ENCODE measurements at regions not wholly inside any gene's neighbourhood (a gene's known extent, or its start where the extent isn't known, plus 50 kb on each side); places are given as distances from the start of the nearest gene placed in this dataset.
"Not testable (repeated sequence)": the region's sequence is repeated elsewhere in the genome, so short reads cannot be mapped to it uniquely, and the experiment has no call there.

DNA sequence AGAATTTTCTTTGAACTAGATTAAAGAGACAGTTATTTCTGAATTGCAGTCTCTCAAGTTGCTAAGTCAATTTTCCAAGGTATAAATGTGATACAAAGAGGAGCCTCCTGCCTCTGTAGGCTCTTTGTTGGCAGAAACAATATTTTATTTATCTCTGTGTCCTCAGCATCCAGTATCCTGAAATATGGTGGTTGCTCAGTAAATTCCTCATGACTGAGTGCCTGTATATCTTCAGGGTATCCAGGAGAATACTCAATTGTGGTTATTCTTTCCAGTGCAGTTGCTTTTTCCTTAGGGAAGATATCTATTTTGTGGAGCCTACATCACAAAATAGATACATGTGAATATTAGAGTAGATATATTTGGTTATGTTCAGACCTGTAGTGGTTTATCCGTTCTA lies 144.8 kb upstream of the FERD3L start:
- no peak for DNase-seq

DNA sequence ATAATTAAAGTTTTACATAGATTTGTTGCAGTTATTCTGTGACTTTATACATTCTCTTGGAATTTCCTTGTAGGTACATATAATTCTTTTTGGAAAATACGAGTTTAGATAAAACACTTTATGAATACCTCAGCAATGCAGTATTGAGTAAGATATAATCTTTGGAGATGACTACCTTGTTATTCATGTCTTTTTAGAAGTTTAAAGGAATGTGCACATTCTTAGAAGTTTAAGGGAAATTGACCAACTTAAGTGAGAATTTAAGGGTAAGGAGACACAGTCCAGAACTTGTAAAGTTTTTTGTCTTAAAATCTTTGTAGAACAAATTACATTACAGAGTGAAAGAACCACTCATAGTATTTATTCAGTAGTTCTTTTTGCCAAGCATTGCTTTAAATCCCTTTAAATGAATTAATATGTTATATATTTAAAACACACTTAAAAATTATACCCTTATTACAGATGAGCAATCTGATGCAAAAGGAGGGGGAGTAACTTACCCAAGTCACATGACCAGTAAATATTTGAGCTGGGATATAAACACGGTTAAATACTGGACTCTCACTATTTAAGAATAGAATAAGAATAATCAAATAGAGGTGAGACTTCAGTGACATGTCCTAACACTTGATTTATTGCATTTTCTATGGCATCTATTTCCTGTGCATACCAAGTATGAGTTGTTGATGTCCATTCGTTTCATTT lies 139.5 kb upstream of the FERD3L start:
- DNase-seq, result no peak

DNA sequence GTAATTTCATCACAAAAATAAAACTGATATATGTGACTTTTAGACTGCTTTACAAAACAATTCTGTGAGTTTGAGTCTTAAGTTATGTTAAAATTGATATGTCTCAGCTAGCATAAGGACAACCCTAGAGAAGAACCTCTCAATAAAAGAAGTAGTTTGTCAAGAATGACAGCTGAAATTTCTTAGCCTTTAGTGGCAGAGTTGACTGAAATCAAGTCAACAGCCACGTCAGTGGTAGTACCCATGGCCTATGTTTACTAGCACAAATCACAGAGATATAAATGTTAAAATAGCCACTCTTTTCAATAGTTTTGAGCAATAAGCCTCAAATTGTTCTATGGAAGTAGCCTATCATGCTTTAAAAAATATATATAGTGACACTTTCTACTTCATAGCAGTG lies 138.9 kb upstream of the FERD3L start:
- no peak for DNase-seq

DNA sequence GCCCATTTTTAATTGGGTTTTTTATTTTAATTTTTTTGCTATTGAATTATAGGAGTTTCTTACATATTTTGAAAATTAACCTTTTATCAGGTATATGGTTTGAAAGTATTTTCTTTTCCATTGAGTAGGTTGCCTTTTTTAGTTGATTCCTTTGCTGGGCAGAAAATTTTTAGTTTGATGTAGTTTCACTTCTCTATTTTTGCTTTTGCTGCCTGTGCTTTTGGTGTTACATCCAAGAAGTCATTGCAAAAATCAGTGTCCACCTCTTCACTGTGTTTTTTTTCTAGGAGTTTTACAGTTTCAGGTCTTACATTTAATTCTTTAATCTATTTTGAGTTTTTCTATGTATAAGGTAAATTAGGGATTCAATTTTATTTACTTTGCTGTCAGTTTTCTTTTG lies 129.8 kb upstream of the FERD3L start:
- DNase-seq, result no peak

DNA sequence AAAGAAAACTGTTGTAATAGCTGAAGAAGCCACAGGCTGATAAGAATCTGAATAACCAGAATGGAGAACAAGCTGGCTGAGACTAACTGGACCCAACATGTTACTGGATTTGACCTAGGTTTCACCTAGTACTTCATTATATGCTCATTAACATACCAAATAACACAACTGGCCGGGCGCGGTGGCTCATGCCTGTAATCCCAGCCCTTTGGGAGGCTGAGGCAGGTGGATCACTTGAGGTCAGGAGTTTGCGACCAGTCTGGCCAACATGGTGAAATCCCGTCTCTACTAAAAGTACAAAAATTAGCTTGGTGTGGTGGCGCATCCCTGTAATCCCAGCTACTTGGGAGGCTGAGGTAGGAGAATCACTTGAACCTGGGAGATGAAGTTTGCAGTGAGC lies 127.1 kb upstream of the FERD3L start:
- not testable (repeated sequence) for DNase-seq

DNA sequence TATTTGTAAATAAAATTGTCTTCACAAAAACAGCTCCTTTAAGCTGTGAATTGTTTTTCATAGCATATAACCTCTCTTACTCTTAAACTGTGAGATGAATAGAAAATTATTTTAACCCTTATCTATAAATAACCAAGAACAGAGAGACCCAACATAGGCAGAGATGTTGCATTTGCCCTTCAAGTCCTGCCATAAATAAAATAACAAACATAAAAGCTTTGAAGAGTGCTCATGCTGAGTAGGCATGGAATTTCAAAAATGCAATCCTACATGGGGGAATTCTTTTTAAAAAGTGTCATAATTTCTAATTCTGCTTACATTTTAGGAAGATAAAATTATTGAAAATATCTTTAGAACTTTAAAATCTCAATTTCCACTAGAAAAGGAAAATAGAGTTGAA lies 124.1 kb upstream of the FERD3L start:
- no peak for DNase-seq

DNA sequence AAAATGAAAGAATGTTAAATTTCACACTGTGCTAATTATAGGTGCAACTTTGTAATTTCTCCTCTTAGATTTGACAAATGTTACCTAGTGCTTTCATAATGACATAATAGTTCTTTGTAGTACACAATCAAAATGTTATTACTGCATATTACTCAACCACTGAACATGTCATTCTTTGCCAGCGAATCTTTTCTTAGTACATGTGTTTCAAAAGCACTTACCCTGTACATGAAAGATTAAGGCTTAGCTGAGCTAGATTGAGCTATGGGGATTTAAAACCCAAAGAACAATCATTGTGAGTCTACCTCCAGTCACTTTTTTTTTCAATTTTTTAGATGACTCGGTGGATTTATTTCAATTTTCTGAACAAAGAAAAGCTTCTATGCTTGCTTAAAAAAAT lies 123.5 kb upstream of the FERD3L start:
- DNase-seq, result no peak

DNA sequence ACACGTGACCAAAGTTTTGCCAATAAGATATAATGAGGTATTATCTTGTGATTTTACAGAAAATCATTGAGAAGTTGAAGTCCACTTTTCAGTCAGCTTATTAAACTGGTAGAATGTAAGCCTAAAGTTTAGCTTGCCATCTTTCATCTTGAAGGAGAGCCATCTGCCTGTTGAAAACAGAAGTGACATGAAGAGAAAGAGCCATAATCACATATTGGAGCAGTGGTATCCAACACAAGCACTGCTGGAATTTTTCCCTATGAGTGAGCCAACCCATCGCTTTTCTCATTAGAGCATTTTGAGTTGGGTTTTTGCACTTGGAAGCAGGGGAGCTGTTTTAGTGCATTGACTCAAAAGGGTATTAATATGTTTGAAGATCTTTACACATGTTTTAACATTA lies 117.6 kb upstream of the FERD3L start:
- DNase-seq, result no peak

DNA sequence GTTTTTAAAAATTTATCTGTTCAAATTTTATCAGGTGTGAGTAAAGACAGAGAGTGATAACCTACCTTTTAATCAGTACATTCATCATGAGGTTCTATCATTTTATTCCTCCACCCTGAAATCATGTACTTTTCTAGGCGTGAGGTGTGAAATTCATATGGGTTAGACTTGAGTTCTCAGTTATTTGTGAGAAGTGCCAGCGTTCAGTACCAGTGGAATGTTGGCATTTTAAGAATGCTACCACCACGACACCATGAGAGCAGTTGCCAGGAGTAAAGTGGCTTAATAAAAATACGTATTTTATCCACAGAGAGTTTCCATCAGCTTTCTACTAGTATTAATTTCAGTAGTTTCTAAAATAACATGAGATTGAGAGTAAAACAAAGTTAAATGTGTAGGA lies 104.1 kb upstream of the FERD3L start:
- DNase-seq, result no peak

DNA sequence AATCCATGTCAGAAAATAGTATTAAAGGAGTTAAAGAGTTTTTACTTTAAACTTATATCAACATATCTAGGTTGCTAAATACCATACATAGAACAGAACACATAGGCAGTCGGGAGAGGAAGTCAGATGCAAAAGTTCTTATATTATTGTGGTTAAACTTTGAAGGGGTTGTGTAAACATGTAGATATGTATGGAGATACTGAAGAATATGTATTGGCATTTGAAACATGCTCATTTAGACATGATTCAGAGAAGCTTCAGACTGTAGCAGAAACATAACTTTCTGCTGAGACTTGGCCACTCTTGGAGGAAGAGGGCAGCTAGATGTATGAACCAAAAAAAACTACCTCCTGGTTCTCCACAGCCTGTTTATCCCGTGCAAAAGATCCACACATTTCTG lies 103.5 kb upstream of the FERD3L start:
- no peak for DNase-seq

DNA sequence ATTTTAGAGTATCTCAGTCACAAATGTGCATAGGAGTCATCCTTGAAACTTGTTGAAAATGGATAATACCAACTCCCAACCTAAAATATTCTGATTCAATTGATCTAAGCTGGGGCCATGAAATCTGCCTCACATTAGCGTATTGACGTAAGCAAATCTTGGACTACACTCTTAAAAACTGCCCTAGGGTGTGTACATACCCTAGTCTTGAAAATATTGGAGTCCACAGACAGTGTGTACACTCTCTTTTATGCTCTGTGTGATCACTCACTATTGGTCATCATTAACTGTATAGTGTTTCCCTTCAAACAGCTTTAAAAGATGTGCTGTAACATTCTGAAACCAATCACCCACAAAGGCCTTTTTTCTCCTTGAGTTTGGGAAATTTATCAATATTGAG lies 102.9 kb upstream of the FERD3L start:
- no peak for DNase-seq

DNA sequence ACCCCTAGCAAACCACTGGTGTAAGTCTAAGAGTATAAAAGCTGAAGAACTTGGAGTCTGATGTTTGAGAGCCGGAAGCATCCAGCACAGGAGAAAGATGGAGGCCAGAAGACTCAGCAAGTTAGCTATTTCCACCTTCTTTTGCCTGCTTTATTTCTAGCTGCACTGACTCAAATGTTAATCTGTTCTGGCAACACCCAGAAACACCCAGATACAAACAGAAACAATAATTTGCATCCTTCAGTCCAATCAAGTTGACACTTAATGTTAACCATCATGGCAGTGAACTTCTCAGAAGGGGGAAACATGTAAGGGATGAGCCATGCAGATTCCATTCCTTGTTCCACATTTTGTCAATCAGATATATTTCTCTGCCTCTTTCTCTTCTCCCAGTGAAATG lies 101.8 kb upstream of the FERD3L start:
- no peak for DNase-seq

DNA sequence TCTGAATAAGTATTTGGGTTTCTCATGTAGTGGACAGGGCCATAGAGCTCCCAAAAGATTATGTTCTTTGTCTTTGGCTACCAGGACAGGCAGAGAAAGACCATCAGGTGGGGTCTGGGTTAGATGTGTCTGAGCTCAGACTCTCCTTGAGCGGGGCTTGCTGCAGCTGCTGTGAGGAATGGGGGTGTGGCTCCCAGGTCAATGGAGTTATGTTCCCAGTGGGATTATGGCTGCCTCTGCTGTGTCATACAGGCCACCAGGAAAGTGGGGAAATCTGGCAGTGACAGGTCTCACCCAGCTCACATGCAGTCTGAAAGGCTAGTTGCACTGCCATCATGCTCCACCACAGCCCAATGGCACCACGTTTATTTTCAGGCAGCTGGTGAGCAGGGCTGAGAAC lies 97.0 kb upstream of the FERD3L start:
- no peak for DNase-seq

DNA sequence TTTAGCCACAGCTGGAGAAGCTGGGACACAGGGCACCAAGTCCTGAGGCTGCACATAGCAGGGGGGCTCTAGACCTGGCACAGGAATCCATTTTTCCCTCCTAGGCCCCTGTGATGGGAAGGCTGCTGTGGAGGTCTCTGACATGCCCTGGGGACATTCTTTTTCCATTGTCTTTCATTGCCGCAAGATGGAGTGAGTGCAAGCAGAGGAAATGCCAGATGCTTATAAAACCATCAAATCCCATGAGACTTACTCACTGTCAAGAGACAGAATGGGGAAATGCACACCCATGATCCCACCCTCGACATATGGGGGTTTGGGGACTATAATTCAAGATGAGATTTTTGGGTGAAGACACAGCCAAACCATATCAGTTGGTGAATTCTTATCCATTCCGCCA lies 94.7 kb upstream of the FERD3L start:
- DNase-seq, result no peak

DNA sequence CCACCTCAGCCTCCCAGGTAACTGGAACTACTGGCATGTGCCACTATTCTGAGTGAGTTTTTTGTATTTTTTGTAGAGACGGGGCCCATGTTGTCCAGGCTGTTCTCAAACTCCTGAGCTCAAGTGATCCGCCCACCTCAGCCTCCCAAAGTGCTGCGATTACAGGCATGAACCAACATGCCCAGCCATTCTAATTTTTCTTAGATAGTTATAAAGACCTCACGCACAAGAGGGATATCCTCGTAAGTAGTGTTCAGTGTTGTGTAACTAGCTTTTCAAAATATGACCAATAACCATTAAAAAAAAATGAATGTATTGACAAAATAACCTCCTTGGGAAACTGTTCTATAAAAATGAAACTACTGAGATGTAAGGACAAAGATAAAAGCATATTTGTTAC lies 90.5 kb upstream of the FERD3L start:
- no peak for DNase-seq

DNA sequence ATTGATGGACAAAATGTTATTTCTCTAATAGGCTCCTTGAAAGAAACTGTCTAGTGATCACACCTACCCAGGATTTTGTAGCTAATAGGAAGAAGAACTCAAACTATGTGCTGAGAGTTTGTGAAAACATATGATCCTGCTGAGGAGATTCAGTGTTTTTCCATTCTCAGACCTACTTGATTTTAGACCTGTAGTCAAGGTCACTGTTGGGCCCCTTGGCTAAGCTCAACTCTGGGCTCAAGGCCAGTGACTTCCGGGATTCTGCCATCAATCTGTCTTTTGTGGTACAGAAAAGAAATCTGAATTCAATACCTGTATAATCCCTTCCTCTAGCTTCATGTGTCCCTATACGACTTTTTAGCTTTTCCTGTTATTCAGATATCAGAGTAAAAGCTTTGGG lies 79.7 kb upstream of the FERD3L start:
- no peak for DNase-seq

DNA sequence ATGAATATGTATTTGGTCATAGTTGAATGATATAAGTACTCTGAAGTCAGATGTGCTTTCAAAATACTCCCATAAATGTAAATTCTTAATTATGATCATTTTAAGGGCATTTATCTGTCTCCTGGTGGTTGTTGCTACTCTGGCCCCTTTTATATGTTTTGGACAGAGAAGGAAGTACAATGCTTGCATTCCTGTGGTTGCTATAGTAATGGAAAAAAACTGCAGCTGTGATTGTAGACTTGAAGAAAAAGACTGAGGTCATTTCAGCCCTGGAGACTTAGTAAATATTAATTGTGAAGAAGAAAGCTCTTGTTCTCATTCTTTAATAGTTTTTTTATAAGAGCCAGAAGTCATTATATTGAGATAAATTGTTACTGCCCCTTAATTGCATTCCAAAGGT lies 70.2 kb upstream of the FERD3L start:
- DNase-seq, result no peak

DNA sequence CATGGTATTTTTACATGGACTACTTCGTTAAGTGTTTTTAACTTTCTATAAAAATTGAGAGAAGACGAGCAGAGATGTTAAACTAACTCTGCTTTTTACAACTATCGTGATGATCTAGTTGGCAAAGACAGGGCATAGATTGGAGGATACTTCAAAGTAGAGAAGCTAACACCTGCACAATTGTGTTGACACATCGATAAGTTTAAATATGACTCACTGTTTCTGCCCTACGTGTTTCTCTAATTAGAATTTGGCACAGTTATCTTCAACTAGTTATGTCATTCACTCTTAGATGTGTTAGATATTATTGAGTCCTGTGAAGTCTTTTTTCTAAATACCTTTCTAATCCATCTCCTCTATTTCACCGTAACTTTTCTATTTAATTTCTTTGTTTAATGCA lies 68.5 kb upstream of the FERD3L start:
- no peak for DNase-seq

DNA sequence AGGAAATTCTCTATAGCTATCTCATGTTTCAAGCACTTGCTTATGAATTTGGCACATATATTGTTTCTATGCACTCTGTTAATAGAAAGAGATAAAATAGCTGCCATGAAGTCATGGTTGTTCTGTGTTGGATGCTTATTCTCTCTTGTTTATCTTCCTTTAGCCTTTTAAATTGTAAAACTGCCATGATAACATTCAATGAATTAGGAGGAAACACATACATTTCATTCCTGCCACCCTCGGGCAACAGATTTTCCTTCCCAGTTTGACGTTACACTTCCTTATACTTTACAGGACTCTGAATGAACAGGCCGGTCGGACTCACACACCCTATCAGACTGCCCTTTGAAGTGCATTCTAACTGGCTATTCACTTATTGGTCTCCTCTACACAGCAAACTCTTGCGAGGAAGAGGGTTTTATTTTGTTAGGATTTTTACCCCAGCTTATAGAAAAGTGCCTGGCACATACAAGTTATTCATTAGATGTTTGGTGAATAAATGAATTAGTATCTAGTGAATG lies 65.7 kb upstream of the FERD3L start:
- no peak for DNase-seq

DNA sequence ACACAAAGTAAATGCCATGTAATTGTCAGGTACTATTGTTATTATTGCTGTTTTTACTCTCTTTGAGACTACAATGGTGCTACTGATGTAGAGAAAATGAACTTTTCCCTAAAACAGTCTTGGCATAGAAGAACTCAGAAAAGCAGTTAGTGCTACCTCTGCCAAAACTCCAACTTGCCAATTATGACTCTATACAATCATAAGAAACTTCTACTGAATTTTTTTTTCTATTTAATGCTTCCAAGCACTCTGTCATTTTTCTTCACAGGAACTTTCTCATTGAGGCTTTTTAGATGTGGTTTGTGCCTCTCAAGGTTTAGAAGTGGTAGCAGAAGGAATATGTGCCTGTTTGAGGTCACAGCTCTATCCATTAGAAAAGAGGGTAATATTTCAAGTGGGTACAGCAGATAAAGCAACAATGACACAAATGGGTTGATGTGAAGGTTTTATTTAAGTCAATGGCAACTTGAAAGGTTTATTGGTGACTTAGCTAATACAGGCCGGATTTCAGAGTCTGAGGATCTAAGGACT lies 64.0 kb upstream of the FERD3L start:
- no peak for DNase-seq

DNA sequence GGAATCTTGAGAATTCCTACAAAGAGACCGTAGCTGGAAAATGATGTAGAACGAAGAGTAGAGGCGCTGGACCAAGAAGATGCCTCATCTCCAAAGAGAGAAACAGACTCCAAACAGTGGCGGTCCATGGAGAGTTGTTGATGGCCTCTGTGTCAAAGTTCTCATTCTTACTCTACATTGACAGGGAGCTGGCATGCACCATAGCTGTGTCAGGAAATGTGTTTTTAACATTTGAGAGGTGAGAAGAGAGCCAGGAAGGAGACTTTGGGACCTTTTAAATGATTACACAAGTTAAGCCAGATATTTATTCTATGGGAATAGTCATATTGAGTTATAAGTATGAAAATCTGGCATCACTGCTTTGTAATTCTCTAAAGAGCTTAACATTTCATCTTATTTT lies 61.5 kb upstream of the FERD3L start:
- no peak for DNase-seq

DNA sequence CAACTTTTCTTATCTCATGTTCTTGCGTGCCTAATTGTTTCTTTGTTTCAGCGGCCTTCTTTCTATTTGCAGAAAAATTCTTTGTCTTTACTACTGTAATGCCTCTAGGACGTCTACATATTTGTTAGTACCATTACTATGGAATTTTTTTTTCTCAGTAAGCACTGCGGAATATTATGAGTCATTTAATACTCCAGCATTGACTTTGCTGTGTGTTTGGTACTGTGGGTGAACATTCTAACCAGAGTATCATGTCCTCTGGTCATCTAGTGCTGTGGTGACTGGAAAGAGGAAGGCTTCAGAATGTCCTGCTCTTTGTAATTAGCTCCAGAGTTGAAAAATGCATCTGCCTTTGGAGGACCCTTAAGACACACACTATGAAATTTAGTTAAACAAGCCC lies 58.5 kb upstream of the FERD3L start:
- no peak for DNase-seq

DNA sequence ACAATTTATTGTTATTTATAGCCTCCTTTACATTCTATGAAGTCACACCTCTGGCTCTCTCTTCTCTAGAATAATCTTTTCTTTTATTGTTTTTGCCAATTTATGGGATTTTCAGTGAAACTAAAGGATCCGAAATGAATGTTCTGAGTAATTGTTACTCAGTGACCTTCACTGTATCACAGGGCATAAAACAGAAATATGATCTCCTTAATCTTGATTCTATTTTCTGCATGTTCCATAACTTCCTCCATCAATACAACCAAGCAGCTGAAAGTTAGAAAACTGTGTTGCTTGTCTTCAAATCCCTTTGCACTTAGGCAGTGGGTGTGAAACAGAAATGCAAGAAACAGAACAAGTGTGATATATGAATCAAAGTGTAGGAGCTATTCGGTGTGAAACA lies 57.4 kb upstream of the FERD3L start:
- no peak for DNase-seq

Data from NCI-H345 (cell line).